H4 (cell line): ENCODE measurements at regions not wholly inside any gene's neighbourhood (a gene's known extent, or its start where the extent isn't known, plus 50 kb on each side); places are given as distances from the start of the nearest gene placed in this dataset.

Source experiments
- DNase-seq: peaks from one replicate; pipeline ENCODE4 v3.0.0-alpha.2; 2015; ENCODE audit warnings: low spot score

DNA sequence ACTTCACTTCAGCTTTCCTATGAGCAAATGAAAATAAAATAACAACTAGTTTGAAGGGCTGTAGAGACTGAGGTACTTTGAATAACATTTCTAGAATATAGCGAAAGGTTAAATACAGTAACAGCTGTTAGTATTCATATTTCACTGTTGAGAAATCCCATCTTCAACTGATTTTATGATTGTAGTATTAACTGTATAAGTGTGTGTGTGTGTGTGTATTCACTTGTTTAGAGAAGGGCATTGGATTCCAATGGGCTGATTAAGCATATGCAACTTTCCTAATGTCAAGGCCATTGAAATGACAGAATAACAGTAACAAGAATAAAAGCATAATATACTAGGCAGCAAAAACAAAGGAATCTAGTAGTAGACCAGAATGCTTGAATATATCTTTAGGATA, 957.5 kb upstream of the EPHA7 start:
- DNase-seq, result no peak

DNA sequence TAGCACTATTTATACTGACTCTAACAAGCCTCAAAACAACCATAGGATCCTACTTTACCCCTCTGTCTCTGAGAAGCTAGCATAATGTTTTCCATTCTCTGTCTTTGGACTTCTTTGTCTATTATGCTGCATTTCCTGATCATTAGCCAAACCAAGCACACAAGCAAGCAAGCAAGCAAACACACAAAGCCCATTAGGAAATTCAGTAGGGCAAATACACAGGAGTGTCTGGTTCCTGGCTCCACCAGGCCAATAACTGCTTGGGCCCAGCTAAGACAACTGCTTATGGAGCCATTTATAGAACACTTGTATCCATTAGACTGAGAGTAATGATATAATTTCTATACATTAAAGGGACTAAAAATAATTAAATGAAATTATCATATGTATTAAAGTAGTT, 952.9 kb upstream of the EPHA7 start:
- no peak for DNase-seq

DNA sequence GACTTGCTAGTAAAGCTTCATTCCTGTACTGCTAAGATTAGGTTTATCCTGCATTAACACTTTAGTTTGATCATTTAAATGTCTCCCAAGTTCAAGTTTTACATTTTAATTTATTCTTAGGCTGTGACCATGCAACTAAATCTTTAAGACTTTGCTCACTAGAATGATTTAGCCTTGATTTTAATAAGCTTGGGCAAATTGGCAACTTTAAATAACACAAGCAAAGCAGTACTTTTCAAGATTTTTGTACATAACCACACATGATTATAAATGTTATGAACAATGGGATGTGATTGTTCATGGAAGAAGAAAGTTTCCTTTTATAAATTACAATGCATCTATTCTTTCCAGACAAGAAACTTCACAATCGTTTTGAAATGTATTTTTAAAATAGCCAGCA, 948.0 kb upstream of the EPHA7 start:
- DNase-seq, result no peak

DNA sequence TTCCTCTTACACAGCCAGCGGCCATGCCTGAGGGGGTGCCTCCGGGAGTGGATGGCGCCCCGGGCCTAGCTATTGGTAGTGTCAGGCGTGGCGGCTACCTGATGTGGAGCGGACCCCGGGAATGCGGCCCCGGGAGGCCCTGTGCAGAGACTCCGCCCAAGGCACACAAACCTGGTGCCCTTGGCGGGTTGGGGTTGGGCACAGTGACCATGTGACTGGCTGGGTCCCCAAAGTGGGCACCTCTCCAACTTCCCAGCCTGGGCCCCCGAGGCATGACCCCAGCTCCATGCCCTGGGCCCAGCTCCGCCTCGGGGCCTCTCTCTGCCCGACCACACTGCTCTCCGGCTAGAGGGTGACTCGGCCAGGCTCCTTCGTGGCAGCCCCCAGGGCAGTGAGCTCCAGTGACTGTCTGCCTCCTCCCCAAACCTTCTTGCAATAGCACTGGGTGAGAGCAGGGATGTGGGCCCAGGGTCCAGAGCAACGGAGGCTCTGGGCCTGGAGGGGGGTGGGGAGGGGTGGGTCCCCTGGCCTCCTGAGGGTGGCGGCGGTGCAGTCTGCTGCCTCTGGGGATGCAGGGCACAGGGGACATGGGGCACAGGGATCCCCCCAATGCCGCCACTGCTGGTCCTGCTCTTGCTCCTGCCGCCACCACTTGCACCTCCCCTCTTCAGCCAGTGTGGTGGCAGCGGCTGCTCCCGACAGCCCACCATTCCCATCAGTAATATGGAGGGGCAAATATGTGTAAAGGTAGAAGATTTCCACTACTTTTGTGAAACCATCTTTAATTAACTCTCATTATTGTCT, 942.9 kb upstream of the EPHA7 start:
- DNase-seq, result no peak

DNA sequence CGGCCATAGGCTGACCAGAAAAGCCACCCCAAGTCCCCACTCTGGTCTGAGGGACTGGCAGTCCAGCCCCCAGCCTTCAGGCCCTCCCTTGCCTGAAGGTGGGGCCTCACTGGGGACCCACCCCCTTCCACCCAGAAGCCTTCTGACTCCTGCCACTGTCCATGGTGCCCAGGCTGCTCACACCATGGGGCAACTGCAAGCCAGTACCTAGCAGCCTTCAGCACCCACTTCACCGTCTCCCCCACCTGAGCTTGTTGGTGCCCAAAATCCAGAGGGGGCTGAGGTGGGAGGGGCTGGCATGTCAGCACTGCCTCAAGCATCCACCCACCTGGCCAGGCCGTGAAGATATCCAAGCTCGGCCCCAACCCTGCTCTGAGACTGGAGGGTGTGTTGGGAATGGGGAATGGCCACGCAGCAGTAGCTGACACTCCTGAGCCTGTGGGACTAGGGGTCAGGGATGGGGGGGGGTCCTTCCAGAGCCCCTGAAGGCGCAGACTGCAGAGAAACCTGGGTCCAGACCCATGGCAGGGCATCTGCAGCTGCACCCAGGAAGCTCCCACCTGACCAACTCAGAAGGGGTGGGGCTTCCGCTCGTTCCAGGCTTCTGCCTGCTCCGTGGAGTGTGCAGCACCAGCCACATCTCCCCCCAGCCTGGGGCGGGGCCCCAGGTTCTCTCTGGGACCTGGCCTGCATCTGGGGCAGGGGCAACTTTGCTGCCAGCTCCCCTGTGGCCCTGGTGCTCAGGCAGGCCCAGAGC, 942.1 kb upstream of the EPHA7 start:
- DNase-seq, result no peak

DNA sequence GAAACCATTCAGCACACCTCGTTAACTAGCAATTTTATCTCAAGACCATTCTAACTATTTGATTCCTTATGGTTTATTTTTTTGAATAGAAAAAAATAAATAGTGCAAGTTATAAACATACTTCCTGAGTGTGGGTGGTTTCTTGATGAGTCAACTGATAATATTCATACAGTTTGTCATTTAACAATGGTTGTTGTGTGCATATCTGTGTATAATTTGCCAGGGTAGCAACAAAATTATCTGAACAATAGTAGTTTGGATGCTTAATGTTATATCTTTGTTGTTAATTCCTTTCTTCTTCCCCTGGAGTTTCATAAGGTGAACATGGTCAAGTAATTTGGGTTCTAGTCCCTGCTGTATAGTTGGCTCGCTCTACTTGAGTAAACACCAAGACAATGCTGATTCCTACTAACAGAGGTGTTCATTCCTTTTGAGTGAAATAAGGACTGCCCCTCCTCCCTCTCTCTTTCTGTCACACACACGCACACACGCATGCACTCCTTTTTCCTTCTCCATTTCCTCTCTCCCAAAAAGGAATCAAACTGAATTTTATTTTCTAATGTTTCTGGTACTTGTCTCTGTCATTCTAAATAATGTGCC, 938.1 kb upstream of the EPHA7 start:
- no peak for DNase-seq

DNA sequence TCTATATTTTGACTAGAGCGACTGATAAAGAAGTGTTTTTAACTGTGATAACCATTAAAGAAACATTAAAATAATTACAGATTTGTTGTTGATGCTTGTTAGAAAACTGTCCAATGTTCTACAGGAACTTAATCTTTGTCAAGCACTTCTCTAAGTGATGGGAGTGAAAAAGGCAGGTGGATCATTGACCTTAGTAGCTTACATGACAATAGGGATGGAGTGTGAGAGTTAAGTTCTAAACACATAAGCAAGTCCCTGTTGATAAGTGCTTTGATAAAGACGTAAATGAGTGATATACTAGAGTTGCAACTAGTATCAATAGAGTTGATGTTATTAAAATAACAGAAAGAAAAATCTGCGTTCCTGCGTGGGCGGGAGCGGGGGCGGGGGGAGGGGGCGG, 931.5 kb upstream of the EPHA7 start:
- DNase-seq, result no peak

DNA sequence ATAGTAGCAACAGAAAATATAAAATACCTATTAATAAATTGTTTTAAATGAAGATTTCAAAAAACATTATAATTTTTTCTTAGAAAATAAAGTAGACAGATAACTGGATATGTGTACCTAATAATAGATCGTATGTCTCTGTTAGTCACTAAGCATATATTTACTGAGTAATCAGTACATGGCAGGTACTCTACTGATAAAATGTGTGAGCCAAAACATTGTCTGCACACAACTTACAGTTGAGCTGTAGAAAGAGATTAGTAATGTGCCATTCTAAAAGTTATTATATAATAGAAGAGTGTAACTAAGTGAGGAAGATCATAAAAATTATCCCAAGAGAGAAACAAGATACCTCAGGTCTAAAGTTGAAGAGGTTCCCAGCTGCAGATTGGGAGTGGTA, 929.9 kb upstream of the EPHA7 start:
- no peak for DNase-seq

DNA sequence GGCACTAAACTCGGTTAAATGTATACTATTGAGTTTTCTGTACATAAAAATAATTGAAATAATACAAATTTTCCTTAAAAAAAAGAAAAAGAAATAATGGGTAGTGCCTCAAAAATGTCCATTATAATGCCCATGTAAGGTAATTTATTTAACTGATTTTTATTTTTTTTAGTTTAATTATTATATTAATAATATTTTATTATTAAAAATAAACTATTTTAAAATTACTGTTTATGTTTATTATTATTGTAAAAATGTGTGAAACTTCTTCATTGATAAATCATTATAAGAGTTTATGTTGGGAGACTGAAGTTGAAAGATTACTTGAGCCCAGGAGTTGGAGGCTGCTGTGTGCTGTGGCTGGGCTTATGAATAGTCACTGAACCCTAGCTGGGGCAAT, 925.5 kb upstream of the EPHA7 start:
- no peak for DNase-seq

DNA sequence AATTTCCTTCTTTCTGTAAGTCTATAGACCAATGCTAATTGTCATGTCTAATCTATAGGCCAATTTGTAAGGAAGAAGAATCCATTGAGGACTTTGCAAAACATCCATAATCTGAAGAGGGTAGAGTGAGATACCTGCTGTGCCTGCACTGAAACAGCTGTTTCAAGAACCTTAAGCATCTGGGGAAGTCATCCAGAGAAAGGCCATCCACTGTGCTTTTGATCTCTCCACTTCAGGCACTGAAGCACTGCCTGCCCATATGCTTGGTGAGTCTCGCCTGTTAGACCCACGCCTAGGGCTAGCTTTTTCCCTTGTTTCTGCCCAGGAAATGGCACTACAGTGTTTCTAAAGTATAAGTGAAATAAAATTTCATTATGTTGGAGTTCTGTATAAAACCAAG, 921.8 kb upstream of the EPHA7 start:
- no peak for DNase-seq

DNA sequence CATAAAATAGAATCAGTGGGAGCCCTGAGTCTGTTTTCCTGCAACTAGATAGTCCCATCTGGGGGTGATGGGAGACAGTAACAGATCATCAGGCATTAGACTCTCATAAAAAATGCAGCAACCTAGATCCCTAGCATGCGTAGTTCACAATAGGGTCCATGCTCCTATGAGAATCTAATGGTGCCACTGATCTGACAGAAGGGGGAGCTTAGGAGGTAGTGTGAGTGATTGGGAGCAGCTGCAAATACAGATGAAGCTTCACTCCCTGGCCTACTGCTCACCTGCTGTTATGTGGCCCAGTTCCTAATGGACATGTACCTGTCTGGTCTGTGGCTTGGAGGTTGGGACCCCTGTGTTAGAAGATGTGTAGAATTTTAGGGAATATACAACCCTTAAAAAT, 904.5 kb upstream of the EPHA7 start:
- DNase-seq, result peak; percentile 2

DNA sequence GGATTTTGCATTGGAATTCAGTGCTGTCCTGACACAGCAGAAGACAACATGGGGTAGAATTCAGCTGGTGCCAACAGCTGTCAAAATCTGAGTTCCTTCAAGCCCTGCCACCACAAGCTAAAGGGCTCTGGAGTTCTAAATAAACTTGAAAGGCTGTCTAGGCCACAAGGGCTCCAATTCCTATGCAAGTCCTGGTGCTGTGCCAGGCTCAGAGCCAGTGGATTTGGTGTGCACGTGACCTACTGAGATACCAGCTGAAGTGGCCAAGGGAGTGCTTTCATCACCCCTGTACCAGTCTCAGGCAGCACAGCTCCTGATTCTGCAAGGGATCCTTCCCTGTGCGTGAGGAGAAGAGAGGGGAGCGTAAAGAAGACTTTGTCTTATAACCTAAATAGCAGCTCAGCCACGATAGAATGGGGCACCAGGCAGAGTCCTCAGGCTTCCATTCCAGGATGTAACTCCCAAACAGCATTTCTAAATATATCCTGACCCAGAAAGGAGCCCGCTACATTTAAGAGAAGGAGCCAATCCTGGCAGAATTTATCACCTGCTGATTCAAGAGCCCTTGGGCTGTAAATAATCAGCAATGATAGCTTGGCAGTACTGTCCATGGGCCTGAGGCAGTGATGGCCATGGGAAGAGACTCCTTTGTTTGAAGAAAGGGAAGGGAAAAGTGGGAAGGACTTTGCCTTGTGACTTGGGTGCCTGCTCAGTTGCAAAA, 881.2 kb upstream of the EPHA7 start:
- DNase-seq, result peak; percentile 14

DNA sequence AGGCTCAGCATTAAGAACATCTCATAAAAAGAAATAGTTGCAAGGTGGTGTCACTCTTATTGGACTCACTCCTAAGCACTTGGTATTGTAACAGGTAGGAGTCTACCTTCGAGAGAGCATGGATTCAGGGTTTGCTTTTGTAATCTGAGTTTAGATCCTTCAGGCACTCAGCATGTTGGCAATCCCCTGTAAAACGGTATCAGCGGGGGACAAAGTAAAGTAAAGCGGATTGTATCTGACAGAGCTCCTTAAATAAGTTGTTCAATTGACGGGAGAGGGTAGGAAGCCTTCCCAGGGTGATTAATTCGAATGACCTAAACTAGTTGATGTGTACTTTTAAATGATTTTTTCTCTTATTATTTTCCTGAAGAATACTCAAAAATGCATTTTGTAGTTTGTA, 869.8 kb upstream of the EPHA7 start:
- no peak for DNase-seq

DNA sequence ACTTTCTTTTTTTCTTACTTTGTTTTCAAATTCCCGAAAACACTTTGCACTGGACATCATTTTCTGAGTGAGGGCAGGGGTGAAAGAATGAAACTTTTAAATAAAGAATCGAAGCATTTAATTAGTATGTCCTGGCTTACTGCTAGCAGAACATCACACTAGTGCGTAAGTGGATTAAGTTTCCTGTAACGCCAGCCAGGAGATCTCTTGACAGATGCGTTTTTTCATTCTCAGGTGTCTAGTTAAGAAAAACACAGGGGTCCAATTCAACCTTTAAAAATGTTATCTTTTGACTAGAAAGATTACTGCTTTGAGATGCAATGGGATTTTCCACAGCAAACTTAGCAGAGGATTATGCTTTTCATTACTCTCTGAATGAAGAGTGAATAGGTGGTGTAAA, 858.8 kb upstream of the EPHA7 start:
- no peak for DNase-seq

DNA sequence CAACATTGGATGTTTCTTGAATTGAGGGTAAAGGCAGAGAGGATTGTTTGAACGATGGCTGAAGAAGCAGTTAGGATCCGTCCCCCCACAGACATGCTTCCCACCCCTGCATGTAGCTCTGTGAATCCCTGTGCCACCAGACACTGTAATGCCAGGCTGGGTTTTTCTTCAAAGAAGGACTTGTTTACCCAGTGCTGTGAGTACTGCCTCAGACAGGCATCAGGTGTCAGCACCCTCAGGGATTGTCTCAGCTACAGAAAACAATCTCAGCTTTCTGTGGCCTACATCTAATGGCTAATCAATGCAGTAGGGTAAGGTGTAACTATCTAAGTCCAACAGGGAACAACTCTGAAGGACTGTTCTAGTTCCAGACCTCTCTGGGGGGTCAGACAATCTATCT, 853.0 kb upstream of the EPHA7 start:
- DNase-seq, result no peak

DNA sequence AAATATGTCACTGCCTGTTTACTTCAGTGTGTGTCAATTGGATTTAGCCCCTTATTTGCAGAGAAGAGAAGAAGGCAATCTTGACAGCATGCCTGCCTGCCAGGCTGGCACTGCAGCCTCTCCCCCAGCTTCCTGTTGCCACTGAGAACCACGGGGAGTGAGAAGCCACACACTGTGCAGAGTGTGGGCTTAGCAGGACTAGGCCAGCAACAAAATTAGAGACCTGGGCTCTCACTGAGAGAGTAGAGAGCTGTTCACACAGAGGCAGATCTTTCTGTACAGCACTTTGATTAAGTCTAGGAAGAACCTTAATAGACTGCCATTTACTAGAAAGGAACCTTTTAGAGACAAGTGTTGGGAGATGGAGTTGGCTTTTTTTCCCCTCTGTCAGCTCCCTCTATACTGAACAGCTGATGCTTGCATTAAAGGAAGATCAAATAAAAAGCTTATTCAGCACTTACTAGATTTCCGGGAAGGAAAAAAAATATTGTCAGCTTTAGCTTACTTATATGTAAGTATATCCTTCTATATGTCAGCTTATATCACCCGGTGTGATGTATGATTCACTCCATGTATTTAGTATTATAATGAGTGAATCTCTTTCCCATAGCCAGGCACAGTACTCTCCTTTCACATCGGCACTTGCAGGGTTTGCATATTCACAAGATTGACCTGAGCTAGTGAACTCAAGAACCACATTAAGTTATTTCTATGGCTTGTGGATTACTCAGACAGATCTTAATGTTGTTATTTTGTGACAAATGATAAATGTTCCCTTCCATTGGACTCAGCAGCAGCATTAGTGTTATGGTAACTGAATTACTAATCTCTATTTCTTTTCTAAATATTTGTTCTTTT, 851.0 kb upstream of the EPHA7 start:
- no peak for DNase-seq

DNA sequence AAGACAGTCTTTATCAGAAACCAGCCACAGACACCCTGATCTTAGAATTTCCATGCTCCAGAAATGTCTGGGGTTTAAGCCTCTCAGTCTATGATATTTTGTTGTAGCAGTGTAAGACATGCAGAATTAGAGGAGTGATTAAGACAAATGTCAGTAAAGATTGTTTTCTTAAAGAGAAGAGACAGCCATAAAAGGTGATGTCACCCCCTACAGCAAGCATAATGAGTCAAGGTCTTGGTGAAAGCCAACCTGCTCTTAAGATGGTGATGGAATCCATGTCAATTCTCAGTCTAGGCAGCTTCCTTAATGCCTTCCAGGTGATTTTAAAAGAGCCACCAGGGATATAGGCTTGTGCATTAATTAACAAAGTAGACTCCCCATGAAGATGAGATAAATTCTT, 849.9 kb upstream of the EPHA7 start:
- no peak for DNase-seq

DNA sequence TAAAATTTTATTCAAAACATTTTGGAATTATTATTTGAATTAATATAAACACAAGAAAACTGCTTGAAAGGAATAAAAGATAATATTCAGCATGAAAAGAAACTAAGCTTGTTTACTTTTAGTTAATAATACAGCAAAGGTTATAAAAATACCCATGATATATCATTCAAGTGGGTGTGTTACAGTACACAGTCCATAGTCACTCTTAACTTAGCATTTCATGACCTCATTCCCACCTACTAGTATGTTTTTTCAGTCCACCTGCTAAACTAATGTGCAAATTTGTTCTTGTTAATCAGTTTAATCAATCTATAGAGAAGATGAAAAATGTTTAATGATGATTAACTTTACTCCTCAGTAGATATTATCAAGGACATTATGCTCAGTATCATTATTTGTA, 841.4 kb upstream of the EPHA7 start:
- DNase-seq, result no peak

DNA sequence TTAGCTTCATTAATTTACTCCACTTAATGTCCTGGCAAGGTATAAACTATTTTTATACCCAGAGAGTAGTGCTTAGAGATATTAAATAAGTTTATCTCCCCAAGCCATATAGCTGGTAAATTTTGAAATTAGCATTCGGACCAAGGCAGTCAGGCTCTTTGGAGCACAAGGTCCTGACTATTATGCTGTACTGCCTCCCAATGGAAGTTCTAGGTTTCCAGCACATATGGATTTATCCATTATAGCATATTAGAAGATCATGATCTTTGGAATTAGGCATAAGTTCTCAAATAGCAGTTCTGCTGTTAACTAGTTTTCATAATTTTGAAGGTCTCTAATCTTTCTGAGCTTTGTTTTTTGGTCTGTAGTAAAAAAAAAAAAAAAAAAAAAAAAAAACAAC, 835.3 kb upstream of the EPHA7 start:
- no peak for DNase-seq

DNA sequence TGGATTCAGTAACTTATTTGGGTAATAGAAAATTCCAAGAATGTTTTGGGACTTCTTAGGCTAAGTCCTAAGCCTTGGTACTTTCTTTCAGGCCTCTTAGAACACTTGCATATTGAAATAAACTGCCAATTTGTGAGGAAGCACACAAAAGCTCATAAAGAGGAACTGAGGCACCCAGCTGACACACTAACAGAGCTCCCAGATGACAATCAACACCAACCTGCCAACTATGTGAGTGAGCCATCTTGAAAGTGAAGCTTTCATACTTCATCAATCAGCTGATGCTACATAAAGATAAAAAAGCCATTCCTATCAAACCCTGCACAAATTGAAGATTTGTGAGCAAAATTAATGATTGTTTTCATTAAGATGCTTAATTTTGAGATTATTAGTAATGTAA, 832.5 kb upstream of the EPHA7 start:
- DNase-seq, result no peak

DNA sequence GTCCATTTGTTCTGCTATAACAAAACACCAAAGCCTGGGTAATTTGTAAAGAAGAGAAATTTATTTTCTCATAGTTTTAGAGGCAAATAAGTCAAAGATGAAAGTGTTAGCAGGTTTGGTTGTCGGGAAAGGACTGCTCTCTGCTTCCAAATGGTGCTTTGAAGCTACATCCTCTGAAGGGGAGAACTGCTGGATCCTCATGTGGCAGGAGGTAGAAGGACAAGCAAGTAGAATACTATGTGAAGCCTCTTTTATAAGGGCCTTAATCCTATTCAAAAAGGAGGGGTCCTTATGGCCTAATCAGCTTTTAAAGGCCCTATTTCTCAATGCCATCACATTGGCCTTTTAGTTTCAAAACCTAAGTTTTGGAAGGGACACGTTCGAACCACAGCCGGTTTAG, 826.0 kb upstream of the EPHA7 start:
- DNase-seq, result no peak

DNA sequence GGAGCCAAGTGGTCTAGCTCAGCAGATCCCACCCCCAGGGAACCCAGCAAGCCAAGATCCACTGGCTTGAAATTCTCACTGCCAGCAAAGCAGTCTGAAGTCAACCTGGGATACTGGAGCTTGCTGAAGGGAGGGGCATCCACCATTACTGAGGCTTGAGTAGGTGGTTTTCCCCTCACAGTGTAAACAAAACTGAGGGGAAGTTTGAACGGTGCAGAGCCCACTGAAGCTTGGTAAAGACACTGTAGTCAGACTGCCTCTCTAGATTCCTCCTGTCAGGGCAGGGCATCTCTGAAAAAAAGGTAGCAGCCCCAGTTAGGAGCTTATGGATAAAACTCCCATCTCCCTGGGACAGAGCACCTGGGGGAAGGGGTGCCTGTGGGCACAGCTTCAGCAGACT, 819.5 kb upstream of the EPHA7 start:
- DNase-seq, result no peak
